ENCODE measurements at regions not wholly inside any gene's neighbourhood (a gene's known extent, or its start where the extent isn't known, plus 50 kb on each side); places are given as distances from the start of the nearest gene placed in this dataset.

DNA sequence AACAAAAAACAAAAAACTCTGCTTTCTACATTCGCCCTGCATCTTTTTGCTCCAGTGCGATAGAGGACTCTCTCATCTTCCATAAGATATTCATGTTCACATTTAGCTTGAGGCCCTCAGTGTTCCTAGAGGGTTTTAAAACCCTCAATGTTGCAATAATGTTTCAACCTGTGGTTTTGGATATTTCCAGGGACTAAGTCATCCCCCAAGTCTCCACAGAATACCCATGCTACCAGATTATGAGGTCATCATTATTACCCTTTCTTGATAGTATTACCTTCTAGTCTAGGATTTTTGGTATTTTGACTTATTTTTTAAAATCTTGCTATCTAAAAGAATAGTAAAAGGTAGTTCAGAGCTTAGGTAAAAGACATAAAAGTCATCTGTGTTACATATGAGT is 480.5 kb upstream of the ID4 start:
- no peak for TF ChIP-seq ZNF274 (IDR thresholded peaks at IDR 0.05; ENCODE audit: low read depth, low read length)
- no peak for TF ChIP-seq YY1 (IDR thresholded peaks at IDR 0.05; ENCODE audit: insufficient read depth, insufficient read length)
- no peak for TF ChIP-seq SUZ12 (IDR thresholded peaks at IDR 0.05; ENCODE audit: extremely low read depth, insufficient read depth, insufficient read length)

Data from NT2/D1 (cell line).